SK-N-SH (cell line): ENCODE measurements at regions not wholly inside any gene's neighbourhood (a gene's known extent, or its start where the extent isn't known, plus 50 kb on each side); places are given as distances from the start of the nearest gene placed in this dataset.

Experiments
- CTCF ChIP-seq: fragments of 200-600 bp; sonication (generic); IDR thresholded peaks from 2 replicates; pipeline ENCODE4 v1.6.1; 2017; ENCODE audit warnings: antibody characterized with exemption, mild to moderate bottlenecking, moderate library complexity
- EZH2phosphoT487 ChIP-seq: fragments of 200-600 bp; sonication (generic); IDR thresholded peaks from 2 replicates; pipeline ENCODE4 v1.6.1; 2017; ENCODE audit warnings: low read depth, mixed run types, mild to moderate bottlenecking, antibody characterized with exemption, moderate library complexity, borderline replicate concordance
- JUND ChIP-seq: IDR thresholded peaks from 2 replicates; pipeline ENCODE4 v1.4.0; 2012
- MAX ChIP-seq: IDR thresholded peaks from 2 replicates; pipeline ENCODE4 v1.4.0; 2012; ENCODE audit warnings: low read depth
- NFIC ChIP-seq: IDR thresholded peaks from 2 replicates; pipeline ENCODE4 v1.4.0; 2012; ENCODE audit warnings: borderline replicate concordance
- NRF1 ChIP-seq: IDR thresholded peaks from 2 replicates; pipeline ENCODE4 v1.6.1; 2012; ENCODE audit warnings: low read depth, mild to moderate bottlenecking, low read length
- RFX5 ChIP-seq: IDR thresholded peaks from 2 replicates; pipeline ENCODE4 v1.6.1; 2012; ENCODE audit warnings: mild to moderate bottlenecking, improper control_type of control experiment, low read length
- SMC3 ChIP-seq: IDR thresholded peaks from 2 replicates; pipeline ENCODE4 v1.6.1; 2012; ENCODE audit warnings: low read depth, low read length, improper control_type of control experiment
- USF1 ChIP-seq: IDR thresholded peaks from 2 replicates; pipeline ENCODE4 v1.4.0; 2012; ENCODE audit warnings: low read depth, borderline replicate concordance

- no peak for TF ChIP-seq MAX
- no peak for TF ChIP-seq NRF1
- no peak for TF ChIP-seq JUND
- TF ChIP-seq CTCF = no peak
- no peak for TF ChIP-seq EZH2phosphoT487
- TF ChIP-seq RFX5 = no peak
- no peak for TF ChIP-seq SMC3
- no peak for TF ChIP-seq NFIC
- no peak for TF ChIP-seq USF1
These were observed 79.5 kb upstream of the TRIO start for GRCh38 chr5:14063691-14064090.
